Activated CD4-positive, CD25-positive, alpha-beta regulatory T cell treated with anti-CD3 and anti-CD28 coated beads, Interleukin-2, amount 50 U/mL, for 72 hours (primary cell): ENCODE measurements at regions not wholly inside any gene's neighbourhood (a gene's known extent, or its start where the extent isn't known, plus 50 kb on each side); places are given as distances from the start of the nearest gene placed in this dataset.

ENCODE experiments used
- DNase-seq: peaks from one replicate; pipeline ENCODE4 v3.0.0; 2021

DNA sequence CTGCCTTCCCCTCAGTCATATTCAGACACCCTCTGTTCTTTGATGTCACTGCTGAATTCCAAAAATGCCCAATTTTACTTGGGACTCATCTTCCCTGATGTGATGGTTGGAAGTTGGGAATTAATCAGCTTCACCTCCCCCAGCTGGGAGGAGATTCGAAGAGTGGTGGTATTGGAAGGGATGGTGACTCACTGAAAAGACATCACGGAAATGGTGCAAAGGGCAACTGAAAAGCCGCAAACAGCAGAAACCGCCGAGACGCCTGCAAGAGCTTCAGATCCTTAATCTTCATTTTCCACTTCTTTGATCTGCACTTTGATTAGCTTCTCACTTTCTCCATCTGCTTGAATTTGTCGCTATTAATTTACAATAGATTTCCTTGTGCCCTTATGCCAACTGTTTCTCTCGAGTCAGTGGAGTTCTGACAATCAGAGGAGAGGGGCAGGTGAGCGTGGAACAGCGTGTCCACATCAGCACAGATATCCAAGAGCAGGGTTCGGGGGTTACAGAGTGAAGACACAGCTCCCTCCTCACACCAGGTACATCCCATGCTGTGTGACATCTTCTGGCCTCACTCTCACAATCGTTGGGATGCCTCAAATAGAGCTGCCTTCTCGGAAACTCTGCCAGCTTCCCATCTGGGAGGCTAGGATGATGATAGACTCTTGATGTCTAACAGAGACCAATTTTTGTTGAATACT lies 325.4 kb downstream of the BRD1 start:
- DNase-seq = no peak

DNA sequence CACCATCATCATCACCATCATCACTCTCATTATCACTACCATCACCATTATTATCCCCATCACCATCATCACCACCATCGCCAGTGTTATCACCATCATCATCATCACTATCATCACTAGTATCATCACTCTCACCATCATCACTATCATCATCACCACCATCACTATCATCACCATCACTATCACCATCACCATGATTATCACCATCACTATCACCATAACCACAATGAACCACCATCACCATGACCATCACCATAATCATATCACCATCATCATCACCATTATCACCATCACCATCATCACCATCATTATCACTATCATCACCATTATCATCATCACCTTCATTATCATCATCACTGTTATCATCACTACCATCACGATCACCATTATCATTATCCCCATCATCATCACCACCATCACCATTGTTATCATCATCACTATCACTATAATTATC lies 326.7 kb downstream of the BRD1 start:
- no peak for DNase-seq

DNA sequence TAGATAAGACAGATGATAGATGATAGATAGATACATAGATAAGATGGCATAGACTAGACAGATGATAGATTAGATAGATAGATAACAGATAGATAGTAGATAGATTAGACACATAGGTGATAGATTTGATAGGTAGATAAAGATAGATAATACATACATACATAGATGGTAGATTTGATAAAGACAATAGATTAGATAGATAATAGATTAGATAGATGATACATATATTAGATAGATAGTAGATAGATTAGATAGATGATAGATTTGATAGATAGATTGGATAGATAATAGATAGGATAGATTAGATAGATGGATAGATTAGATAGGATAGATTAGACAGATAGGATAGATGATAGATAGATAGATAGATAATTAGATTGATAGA lies 327.6 kb downstream of the BRD1 start:
- DNase-seq = no peak

DNA sequence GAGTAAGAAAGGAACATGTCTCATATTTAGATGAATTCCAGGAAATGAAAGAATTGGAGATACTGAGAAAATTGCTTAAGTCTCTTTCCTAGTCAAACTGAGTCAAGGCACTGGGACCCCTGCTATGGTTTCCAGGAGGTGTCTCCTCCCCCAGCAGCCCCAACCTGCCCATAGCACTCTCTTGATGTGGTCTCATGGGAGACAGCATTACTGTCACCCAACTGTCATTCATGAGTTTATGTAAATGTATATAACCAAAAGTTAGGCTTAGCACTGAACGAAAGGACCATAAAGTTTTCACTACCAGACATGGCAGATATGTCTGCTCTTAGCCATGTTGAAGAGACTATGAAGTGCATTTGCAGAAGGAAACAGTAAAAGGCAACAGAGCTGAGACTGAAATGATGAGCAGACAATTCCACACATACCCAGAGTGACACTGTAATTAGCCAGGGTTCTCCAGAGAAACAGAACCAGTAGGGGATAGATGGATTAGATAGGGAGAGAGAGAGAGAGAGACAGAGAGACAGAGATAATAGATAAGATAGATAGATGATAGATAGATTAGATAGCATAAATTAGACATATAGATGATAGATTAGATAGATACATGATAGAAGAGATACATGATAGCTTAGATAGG lies 328.1 kb downstream of the BRD1 start:
- DNase-seq = no peak

DNA sequence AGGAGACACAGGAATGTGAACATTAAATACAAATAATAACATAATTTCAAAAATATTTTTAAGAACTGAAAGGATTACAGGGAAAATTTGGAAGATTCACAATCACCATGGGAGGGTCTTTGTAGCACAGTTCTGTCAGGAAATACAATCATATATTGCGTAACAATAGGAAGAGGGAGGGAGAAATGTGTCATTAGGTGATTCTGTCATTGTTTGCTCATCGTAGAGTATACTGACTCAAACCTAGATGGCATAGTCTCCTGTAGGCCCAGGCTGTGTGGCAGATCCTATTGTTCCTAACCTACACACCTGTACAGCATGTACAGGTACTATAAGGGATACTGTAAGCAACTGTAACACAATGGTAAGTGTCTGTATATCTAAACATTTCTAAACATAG lies 330.4 kb downstream of the BRD1 start:
- DNase-seq = no peak

DNA sequence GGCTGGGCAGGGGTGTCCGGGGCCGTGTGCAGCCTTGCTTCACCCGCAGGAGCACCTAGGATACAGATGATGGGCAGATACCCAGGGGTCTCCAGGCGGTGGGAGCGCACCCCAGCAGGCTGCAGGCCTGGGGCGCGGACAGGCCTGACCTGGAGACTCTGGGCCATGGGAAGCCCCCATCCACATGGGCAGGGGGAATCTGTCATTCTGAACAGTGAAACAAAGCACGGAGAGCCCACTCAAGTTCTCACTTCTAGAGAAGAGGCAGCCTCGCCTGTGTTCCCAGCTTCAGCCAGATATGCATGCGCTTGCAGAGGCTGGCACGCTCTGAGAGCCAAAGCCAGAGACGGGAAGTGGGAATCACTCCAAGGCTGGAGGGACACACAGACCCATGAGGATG lies 333.1 kb downstream of the BRD1 start:
- no peak for DNase-seq

DNA sequence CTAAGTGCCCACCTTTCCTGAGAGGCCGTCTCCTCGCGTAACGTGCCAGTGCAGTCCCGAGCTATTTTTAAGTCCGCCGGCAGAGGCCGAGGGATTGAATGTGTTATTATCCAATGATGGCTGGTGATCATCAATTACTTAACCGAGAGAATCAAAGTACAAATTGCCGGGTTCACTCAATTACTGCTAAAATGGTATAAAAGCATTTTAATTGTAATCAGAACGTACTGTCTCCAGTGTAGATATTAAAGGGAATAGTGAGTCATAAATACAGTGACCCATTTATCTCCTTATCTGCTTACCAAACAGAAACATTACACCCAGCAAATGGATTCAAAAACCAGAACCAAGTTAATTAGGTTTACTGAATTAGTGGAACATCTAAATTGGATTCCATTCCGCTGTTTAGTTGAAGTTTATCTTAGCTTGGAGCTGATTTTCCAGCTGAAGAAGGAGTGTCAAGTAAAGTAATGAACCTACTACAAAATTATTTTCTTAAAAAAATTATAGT lies 334.9 kb downstream of the BRD1 start:
- DNase-seq = no peak

DNA sequence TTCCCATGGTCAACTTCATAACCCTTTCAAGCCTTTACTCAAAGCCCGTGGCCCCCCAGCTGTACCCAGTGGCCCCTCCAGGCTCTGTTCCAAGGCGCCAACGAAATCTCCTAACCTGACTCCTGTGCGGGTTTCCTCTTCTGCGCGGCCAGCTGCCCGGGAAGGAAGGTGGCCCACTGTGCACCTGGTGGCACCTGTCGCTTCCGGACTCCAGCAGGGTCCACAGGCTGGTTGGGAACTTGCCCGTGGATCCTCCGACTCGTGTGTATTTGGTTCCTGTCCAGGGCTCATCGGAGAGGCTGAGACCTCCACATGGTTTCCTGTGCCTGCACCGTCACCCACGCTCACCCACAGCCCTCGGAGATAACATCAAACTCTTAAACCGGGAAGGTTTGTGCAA lies 335.4 kb downstream of the BRD1 start:
- DNase-seq = no peak

DNA sequence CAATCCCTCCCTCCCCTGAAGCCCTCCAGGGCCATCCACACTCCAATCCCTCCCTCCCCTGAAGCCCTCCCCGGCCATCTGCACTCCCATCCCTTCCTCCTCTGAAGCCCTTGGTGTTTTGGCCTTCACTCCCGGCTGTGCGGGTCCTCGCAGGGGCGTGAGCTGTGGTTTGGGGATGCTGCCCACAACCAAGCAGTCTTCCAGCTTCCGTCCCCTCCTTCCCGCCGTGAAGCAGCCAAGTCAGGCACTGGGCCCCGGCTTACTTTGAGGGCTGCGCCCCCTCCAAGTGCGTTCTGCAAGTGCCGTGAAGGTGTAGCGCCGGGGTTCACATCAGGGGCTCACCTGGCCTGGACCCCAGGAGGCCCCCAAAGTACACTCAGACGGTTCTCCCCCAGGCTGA lies 335.9 kb downstream of the BRD1 start:
- no peak for DNase-seq

DNA sequence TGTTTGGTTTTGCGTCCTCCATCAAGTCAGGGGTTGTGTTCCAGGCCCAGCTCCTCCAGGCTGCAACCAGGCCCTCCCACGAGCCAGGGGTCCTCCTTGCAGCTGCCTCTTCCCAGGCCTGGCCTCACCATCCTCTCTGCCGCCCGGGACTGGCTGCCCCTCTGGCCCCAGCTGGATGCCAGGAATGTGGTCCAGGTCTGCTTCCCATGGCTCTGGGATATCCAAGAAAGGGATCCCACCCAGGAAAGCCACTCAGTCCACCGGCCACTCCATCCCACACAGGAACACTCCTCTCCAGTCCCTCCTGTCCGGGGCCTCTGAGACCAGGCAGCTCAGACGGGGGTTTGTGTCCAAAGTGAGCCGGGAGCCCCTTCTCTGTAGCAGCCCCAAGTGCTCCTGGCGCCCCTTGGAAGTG lies 336.4 kb downstream of the BRD1 start:
- DNase-seq = no peak

DNA sequence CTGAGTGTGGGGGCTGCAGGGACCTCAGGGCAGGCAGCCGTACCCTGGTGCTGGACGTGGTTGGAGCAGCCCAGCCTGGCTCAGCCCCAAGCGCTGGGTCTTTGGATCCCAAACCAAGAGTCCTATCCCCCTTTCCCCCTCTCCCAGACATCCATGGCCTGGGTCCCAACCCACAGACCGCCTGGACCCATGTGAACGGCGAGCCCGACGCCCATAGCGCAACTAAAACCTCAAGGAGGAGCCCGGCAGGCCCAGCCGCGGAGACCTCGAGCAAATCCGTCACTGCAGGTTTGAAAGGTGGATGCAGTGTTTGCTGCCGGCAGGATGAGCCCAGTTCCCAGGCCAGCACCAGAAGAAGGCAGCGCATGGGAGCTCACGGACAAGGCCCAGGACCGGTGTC lies 337.0 kb downstream of the BRD1 start:
- DNase-seq = no peak

DNA sequence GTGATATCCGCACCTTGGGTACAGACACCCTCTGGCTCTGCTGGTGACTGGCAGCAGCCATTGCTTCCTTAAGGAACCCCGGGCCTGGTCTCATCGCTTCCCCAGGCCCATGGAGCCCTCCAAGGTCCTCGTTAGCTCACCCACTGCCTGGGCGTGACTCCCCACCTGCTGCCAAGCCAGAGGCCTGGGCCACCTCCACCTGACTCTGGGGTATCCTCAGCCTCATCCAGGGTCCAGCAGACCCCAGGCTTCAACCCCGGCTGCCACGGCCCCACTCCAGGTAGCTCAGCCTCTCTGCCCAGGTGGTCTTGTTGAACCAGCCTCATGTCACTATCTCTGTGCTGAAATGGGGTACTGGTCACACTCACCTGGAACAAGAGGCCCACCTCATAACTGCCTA lies 337.9 kb downstream of the BRD1 start:
- DNase-seq = no peak

DNA sequence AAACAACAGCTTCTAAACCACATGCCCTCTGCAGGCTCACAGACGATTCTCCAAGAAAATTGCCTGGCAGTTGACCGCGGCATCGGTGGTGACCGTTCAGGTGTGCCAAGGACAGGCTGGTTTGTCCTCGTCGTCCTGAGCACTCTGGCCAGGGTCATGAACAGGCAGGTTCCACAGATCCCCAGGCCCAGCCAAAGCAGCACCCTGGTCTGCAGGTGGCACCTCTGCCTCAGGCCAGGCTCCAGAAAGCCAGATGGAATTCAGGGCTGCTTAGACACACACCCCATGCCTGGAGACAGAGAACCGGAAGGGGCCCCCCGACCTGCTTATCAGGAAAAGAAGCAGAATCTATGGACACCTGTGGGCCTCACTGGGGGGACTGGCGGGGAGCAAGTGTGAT lies 338.7 kb downstream of the BRD1 start:
- DNase-seq = no peak

DNA sequence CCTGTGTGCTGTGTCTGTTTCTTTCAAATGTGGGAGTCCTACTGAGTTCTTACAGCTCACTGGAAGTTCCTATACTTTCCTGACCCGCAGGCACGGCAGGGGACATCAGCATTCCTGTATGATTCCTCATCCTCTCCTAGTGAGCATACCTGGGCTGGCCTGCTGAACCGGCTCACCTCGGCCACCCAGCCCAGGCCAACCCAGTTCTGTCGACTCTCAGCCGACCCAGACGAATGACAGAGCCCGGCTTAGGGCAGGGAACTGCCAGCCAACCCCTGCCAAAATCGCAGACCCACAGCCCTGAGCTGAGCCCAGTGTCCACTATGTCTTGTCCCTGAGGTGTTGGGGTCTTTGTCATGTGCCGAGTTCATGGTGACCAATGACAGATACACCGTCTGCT lies 339.7 kb downstream of the BRD1 start:
- DNase-seq = no peak

DNA sequence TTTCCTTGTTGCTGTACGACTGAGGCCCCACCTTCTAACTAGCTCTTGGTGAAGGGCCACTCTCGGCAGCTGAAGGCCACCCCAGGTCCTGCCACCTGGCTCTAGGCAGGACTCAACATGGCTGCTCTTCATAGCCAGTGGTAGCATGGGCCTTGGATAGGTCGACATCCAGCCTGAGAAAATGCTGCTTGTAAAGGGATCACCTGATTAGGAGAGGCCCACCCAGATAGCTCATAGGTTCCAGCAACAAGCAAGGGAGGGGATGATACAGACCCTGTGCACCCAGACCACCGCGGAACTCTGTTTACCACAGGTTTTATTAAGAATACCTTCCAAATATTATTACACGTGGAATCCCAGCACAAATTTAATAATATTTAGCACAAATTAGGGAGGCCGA lies 341.4 kb downstream of the BRD1 start:
- no peak for DNase-seq

DNA sequence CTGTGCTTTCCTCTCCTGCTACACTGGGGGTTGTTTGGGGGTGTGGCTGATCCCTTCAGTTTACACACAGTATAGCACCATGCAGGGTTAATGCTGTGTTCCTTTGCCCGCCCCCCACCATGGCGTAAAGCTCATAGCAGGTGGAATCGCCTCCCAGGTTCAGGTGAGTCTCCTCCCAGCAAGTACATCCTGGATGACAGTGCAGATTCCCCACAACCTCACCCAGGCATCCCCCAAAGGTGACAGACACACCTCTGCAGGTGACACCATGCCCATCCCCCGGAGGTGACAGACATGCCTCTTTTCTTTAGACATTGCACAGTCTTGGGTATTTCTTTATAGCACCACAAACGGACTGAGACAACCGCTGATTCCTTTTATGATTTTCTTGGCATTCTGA lies 343.7 kb downstream of the BRD1 start:
- DNase-seq = no peak

DNA sequence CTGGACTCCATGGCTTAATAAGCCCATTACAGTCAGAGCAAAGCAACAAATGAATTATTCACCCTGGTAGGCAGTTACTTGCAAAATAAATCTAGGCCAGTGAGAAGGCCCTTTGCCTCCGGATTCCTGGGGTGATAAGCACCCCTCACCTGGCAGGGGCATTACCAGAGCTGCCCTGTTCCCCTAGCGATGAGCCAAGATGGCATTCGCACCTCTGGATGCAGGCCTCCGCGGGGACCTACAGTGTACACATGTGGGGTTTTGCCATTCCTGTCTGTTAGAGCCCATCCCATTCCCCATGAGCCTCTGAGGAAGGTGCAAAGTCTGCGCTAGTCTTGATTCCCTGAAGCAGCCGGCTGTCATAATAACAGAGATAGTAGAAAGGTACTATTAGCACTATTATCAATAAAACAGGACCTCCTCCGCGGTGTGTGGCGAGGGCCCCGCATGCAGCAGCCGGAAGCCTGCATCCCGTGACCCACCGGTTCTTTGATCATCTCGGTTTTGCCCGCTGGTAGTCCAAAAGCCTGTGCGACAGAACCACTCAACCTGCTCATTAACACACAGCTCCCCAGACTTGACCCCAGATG lies 344.3 kb downstream of the BRD1 start:
- DNase-seq = no peak

DNA sequence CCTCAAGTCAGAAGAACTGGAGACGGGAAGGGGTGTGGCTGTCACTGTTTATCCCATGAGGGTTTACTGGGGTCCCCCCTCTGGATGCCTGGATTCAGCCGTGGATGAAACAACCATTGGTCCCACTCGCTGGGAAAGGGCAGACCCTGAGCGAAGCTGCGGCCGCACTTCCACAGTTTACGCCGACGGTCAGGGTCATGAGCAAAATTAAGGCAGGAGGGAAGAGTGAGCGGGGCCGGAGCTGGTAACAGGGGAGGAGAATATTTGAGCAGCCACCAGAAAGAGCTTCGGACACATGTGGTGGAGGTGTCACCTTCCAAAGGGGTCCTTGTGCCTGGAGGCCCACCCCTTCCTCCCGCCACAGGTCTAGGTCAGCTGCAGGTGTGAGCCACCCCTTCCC lies 344.9 kb downstream of the BRD1 start:
- no peak for DNase-seq

DNA sequence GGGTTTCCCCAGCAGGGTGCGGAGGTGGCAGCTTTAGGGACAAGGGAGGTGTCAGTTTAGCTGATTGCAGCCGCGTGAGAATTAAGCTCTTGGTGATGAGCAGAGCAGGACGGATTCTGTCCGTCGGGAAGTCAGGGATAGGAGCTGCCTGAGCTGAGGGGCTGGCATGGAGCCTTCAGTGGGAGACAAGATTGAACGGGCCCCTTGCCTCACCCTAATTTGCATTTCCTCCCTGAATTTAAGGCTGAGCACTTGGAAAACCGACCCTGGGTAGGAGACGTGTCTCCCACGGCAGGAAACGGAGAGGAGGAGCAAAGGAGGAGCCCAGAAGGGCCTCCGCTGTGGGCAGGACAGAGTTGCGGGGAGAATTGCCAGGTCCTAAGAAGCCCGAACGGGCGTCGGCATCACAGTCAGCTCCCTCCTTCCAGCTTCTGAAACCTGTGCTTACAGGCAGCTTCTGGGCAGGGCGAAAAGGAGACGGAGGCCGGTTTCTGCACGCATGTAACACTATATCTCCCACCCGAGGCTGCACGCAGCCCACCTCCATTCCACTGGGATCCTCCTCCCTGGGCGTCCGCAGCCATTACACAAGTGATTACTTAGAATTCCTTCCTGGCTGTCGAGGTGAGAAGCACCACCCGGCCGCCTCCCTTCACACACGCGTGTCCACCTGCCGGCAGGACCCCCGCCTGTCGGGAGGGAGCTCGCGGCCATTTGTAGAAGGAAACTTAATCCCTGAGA lies 345.8 kb downstream of the BRD1 start:
- DNase-seq = no peak

DNA sequence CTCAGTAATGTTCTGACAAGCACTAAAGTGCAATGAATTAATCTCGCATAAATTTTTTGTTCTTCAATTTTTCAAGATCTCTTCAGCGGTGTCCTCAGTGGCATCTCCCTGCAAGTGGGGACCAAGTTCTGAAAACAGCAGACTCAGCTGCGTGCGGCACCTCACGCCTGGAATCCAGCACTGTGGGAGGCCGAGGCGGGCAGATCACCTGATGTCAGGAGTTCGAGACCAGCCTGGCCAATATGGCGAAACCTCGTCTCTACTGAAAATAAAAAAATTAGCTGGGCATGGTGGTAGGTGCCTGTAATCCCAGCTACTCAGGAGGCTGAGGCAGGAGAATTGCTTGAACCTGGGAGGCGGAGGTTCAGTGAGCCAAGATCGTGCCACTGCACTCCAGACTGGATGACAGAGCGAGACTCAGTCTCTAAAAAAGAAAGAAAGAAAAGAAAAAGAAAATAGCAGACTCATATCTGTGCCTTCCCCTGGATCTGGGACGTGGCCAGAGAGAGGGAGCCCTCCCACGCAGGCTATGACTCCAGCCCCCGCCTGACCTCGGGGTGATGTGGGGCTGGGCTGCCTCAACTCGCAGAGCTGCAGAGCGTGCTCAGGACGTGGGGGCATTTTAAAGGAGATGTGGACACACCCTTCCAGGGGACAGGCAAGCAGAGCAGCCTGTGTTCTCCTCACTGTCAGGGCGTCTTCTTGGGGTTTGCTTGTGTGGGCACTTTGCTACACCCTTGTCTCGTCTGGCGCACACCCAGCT lies 346.6 kb downstream of the BRD1 start:
- DNase-seq = no peak

DNA sequence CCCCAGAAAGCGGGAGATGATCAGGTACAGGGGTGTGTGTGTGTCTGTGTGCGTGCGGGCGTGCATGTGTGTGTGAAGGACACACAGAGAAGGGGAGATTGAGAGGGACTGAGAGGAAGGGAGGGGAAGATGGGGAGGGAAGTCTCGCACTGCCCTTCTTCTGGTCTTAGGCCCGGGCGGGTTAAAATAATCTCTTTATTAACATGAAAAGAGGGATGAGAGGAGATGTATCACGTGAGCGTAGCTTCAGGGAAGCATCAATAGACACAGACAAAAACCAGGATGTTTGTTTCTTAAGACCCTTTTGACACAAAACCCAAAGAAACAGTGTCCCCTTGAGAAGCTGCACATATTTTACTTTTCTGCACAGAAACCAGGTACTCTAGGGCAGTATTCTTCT lies 347.3 kb downstream of the BRD1 start:
- no peak for DNase-seq

DNA sequence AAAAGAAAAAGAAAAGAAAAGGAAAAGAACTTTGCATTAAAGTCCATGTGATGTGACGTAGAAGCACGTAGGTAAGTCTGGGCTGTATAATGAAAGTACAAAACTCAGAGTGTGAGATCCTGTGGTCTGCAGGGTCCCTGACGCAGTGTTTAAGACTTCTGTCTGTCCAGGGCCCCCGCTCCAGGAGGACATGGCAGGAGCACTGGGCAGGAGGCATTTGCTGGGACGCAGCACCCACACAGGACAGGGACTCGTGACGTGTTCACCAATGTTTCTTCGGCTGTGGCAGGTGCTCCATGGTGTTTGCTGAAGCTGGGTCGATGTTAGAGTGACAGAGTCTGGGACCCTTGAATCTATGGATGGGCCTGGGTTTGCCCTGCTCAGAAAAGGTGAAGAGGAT lies 348.1 kb downstream of the BRD1 start:
- DNase-seq = no peak

DNA sequence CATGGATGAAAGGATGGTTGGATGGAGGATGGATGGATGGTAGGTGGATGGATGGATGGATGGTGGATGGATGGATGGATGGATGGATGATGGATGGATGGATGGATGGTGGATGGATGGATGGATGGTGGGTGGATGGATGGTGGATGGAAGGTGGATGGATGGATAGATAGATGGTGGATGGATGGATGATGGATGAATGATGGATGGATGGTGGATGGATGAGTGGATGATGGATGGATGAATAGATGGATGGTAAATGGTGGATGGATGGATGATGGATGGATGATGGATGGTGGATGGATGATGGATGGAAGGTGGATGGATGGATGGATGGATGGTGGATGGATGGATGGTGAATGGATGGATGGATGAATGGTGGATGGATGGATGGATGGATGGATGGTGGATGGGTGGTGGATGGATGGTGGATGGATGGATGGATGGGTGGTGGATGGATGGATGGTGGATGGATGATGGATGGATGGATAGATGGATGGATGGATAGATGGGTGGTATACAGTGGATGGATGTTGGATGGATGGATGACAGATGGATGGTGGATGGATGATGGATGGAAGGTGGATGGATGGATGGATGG lies 350.8 kb downstream of the BRD1 start:
- no peak for DNase-seq
